ENCODE measurements at regions not wholly inside any gene's neighbourhood (a gene's known extent, or its start where the extent isn't known, plus 50 kb on each side); places are given as distances from the start of the nearest gene placed in this dataset.
"Not testable (repeated sequence)": the region's sequence is repeated elsewhere in the genome, so short reads cannot be mapped to it uniquely, and the experiment has no call there.

DNA sequence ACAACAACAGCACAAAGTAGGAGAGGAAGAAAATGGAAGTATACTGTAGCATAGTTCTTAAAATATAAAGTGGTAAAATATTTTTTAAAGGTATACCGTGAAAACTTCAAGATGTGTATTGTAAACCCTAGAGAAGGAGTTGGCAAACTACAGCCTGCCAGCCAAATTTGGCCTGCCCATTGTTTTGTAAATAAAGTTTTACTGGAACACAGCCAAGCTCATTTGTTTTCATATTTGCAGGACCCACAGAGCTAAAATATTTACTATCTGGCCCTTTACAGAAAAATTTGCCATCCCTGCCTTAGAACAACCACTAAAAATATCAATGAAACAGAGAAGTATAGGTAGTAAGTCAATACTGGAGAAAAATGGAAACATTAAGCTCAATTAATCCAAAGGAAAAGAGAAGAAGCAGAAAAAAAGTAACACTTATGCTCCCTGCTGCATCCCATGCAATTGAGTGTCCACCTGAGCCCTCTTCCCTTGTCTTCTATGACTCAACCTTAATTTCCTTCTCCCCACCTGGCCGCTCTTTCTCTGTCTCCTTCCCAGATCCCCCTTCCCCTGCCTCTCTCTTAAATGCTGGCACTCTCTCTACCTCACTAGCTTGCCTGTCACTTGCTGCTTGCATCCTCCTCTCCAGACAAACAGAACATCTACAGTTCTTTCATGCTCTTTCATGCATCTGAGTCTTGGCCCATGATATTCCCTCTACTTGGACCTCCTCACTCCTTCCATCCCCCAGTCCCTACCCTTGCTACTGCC lies 50.6 kb upstream of the FER start:
- DNase-seq (ENCODE audit: low read depth, low spot score): no peak
- in situ Hi-C loops (cut with HindIII; ENCODE audit: low sequenced_read_pairs): no loop called here
- H3K4me3 ChIP-seq (ENCODE audit: low read depth, low read length): no peak overlapping the region
- no peak for TF ChIP-seq CTCF (IDR thresholded peaks at IDR 0.05; ENCODE audit: low read depth, low read length)

DNA sequence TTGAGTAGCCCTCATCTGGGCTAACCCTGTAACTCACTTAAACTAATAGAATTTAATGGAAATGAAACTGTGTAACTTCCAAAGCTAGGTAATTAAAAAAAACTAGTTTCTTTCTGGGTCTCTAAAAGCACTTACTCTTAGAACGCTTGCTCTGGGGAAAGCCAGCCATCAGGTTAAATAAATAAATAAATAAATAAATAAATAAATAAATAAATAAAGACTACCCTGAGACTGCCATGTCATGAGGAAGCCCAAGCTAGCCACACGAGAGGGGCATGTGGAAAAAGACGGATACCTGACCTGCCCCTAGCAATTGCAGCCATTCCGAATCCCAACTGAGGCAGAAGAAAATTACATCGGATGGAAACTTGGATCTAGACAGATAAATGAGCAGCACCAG lies 51.3 kb upstream of the FER start:
- no peak for DNase-seq (ENCODE audit: low read depth, low spot score)
- in situ Hi-C loops (cut with HindIII; ENCODE audit: low sequenced_read_pairs): no loop called here
- TF ChIP-seq CTCF (IDR thresholded peaks at IDR 0.05; ENCODE audit: low read depth, low read length): no peak
- H3K4me3 ChIP-seq (ENCODE audit: low read depth, low read length): no peak overlapping the region

- no peak overlapping the region for H3K4me3 ChIP-seq (ENCODE audit: low read depth, low read length)
- no peak for DNase-seq (ENCODE audit: low read depth, low spot score)
- in situ Hi-C loops (cut with HindIII; ENCODE audit: low sequenced_read_pairs): no loop called here
- no peak for TF ChIP-seq CTCF (IDR thresholded peaks at IDR 0.05; ENCODE audit: low read depth, low read length)
These were observed 59.2 kb upstream of the FER start for GRCh38 chr5:108688485-108688884.

DNA sequence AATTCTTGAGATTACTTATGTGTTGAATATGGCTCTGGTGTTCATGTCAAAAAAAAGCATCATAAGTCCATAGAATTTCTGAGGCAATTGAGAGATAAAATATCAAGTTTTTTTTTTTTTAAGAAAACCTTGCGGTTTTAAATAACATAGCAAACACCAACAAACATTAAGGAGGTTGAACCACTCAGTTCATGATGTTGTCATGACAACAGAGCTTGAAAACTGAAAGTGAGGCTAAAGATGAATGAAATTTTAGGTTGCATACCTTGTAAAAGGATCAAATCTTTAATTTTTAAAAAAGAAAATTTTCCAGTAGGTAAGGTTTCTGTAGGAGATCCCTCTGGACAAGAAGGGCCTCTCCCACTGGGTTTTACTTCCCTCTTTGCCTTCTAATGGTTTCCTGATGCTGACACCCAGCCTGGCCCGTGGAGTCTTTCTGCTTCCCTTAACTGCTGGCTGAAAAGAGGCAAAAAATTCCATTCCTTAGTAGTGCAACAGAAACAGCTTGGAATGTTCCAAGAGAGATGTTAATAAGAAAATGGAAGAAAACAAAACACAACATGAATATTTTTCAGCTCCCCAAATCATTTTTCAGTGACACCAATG lies 60.0 kb upstream of the FER start:
- TF ChIP-seq CTCF (IDR thresholded peaks at IDR 0.05; ENCODE audit: low read depth, low read length): no peak

GRCh38 chr5:108686676-108687075 lies 61.0 kb upstream of the FER start:
- TF ChIP-seq CTCF (IDR thresholded peaks at IDR 0.05; ENCODE audit: low read depth, low read length): no peak
- in situ Hi-C loops (cut with HindIII; ENCODE audit: low sequenced_read_pairs): no loop called here
- no peak for DNase-seq (ENCODE audit: low read depth, low spot score)
- H3K4me3 ChIP-seq (ENCODE audit: low read depth, low read length): no peak overlapping the region

More for the DNA sequence above, 60.0 kb upstream of the FER start:
- DNase-seq (ENCODE audit: low read depth, low spot score): peak; percentile 5
- H3K4me3 ChIP-seq (ENCODE audit: low read depth, low read length): no peak overlapping the region
- in situ Hi-C loops (cut with HindIII; ENCODE audit: low sequenced_read_pairs): no loop called here

GRCh38 chr5:108685448-108686216 lies 62.1 kb upstream of the FER start:
- H3K4me3 ChIP-seq (ENCODE audit: low read depth, low read length); in situ Hi-C loops (cut with HindIII; ENCODE audit: low sequenced_read_pairs); DNase-seq (ENCODE audit: low read depth, low spot score): not testable (repeated sequence)

Data from astrocyte of the spinal cord (primary cell).